Upper lobe of left lung (tissue), 6 donors: ENCODE measurements at regions not wholly inside any gene's neighbourhood (a gene's known extent, or its start where the extent isn't known, plus 50 kb on each side); places are given as distances from the start of the nearest gene placed in this dataset.
"Not testable (repeated sequence)": the region's sequence is repeated elsewhere in the genome, so short reads cannot be mapped to it uniquely, and the experiment has no call there.

Experiments
- ATAC-seq, 2 donors: fragments of 200-7000 bp; cut with Tn5 transposase; one replicate each; pipeline ENCODE4 v1.9.1; 2022; ENCODE audit warnings: mild to moderate bottlenecking in 2 of 2, moderate library complexity in 2 of 2; ENCODE audit not compliant: low FRiP score in 2 of 2
- DNase-seq, 2 donors: peaks; one replicate each; pipeline ENCODE4 v3.0.0-alpha.2; 2019 to 2020
- H3K27ac ChIP-seq, 4 donors: fragments of 200-600 bp; sonication (generic); one replicate each; pipeline ENCODE4 v1.5.1; 2016 to 2019
- H3K27me3 ChIP-seq, 4 donors: fragments of 200-600 bp; sonication (generic); one replicate each; pipeline ENCODE4 v1.5.1; 2017 to 2019
- H3K36me3 ChIP-seq, 4 donors: fragments of 200-600 bp; sonication (generic); one replicate each; pipeline ENCODE4 v1.5.1; 2016 to 2019
- H3K4me1 ChIP-seq, 4 donors: fragments of 200-600 bp; sonication (generic); one replicate each; pipeline ENCODE4 v1.5.1; 2018 to 2019
- H3K4me3 ChIP-seq, 4 donors: fragments of 200-600 bp; sonication (generic); one replicate each; pipeline ENCODE4 v1.5.1; 2017 to 2019; ENCODE audit warnings: mild to moderate bottlenecking in 2 of 4, moderate library complexity in 1 of 4
- H3K9me3 ChIP-seq, 4 donors: fragments of 200-600 bp; sonication (generic); one replicate each; pipeline ENCODE4 v1.5.1; 2018 to 2019
- CTCF ChIP-seq, 6 experiments: fragments of 450-650 bp in 4 of 6; fragments of 200-600 bp in 2 of 6; sonication (generic) in 2 of 6; IDR thresholded peaks; one replicate each; pipeline ENCODE4 v1.5.1; 2016 to 2019; ENCODE audit warnings: antibody characterized with exemption in 6 of 6
- EP300 ChIP-seq, 4 donors: sonication (generic); formaldehyde crosslinking; IDR thresholded peaks; one replicate each; pipeline ENCODE4 v1.5.1; 2017; ENCODE audit warnings: antibody characterized with exemption in 4 of 4, control low read depth in 2 of 4
- POLR2A ChIP-seq, 4 donors: fragments of 450-650 bp; IDR thresholded peaks; one replicate each; pipeline ENCODE4 v1.5.1; 2016 to 2017; ENCODE audit warnings: antibody characterized with exemption in 4 of 4, mild to moderate bottlenecking in 2 of 4
- POLR2AphosphoS5 ChIP-seq, 2 donors: sonication (generic); formaldehyde crosslinking; IDR thresholded peaks; one replicate each; pipeline ENCODE4 v1.5.1; 2017; ENCODE audit warnings: antibody characterized with exemption in 2 of 2
- WGBS, 2 donors: methylation state at CpG; one replicate each; pipeline ENCODE4 v1.1.5; 2017 to 2018; 5-methylcytosine and 5-hydroxymethylcytosine counted together
- donor health status: DM: no; HTN: no; CAD: no; lungs with moderate emphysema.
- donor health status: DM: no; HTN: yes; CAD: no; lungs with severe emphysema.

- Histone ChIP-seq H3K27ac (no peak overlapping the region), H3K4me1 (no peaks in the 10 kb centered on the region), H3K36me3 (no peaks in the 10 kb centered on the region), H3K9me3 (peaks cover 0 to 82% (median 34%) of the 10 kb centered on the region in 4 donors), H3K4me3 (no peak overlapping the region), H3K27me3 (no peaks in the 10 kb centered on the region)
- ATAC-seq (no peak), DNase-seq (no peak)
- 77 to 78% methylated on average over 15 of the region's 15 CpGs for WGBS, 2 donors
- no peak for TF ChIP-seq EP300 (IDR thresholded peaks at IDR 0.05)
- TF ChIP-seq CTCF (IDR thresholded peaks at IDR 0.05), result no peak
- no peak for TF ChIP-seq POLR2AphosphoS5 (IDR thresholded peaks at IDR 0.05)
- no peak for TF ChIP-seq POLR2A (IDR thresholded peaks at IDR 0.05)
Observed at GRCh38 chr2:89797320-89798038, 1106.0 kb downstream of the RPIA start.

GRCh38 chr2:89801207-89801606 lies 1109.7 kb downstream of the RPIA start:
- ATAC-seq, H3K36me3 ChIP-seq, H3K4me3 ChIP-seq, H3K4me1 ChIP-seq, H3K27ac ChIP-seq, H3K27me3 ChIP-seq, DNase-seq: not testable (repeated sequence)
- H3K9me3 ChIP-seq, result peaks cover 0 to 86% (median 51%) of the 10 kb centered on the region in 4 donors
- 71 to 78% methylated on average over 18 of the region's 18 CpGs for WGBS, 2 donors

- not testable (repeated sequence) for H3K27me3 ChIP-seq, DNase-seq, ATAC-seq, H3K36me3 ChIP-seq, H3K4me3 ChIP-seq, H3K4me1 ChIP-seq, H3K27ac ChIP-seq
- H3K9me3 ChIP-seq, result peaks cover 7 to 93% (median 63%) of the 10 kb centered on the region in 4 donors
- 77 to 82% methylated on average over 14 of the region's 14 CpGs for WGBS, 2 donors
Observed at GRCh38 chr2:89806363-89806762, 1114.9 kb downstream of the RPIA start.

GRCh38 chr2:89811295-89811694 lies 1119.8 kb downstream of the RPIA start:
- no peak overlapping the region for H3K27ac ChIP-seq
- 70 to 80% methylated on average over 11 of the region's 11 CpGs for WGBS, 2 donors
- H3K9me3 ChIP-seq, result peaks cover 12 to 80% (median 54%) of the 10 kb centered on the region in 4 donors
- TF ChIP-seq CTCF (IDR thresholded peaks at IDR 0.05) (no peak), POLR2A (IDR thresholded peaks at IDR 0.05) (no peak), POLR2AphosphoS5 (IDR thresholded peaks at IDR 0.05) (no peak), EP300 (IDR thresholded peaks at IDR 0.05) (no peak)
- no peaks in the 10 kb centered on the region for H3K4me1 ChIP-seq
- no peak overlapping the region for H3K4me3 ChIP-seq
- DNase-seq (no peak), ATAC-seq (no peak)
- no peaks in the 10 kb centered on the region for H3K27me3 ChIP-seq
- H3K36me3 ChIP-seq, result no peaks in the 10 kb centered on the region

- ATAC-seq, H3K4me1 ChIP-seq, H3K4me3 ChIP-seq, DNase-seq, H3K27ac ChIP-seq, H3K36me3 ChIP-seq, H3K27me3 ChIP-seq: not testable (repeated sequence)
- WGBS, 2 donors, result 71 to 80% methylated on average over 14 of the region's 14 CpGs
- peaks cover 12 to 80% (median 50%) of the 10 kb centered on the region in 4 donors for H3K9me3 ChIP-seq
Observed at GRCh38 chr2:89811910-89812309, 1120.4 kb downstream of the RPIA start.

- H3K4me1 ChIP-seq, H3K27me3 ChIP-seq, H3K4me3 ChIP-seq, DNase-seq, H3K27ac ChIP-seq, ATAC-seq, H3K36me3 ChIP-seq: not testable (repeated sequence)
- peaks cover 19 to 85% (median 50%) of the 10 kb centered on the region in 4 donors for H3K9me3 ChIP-seq
- 82 to 87% methylated on average over 16 of the region's 16 CpGs for WGBS, 2 donors
Observed at GRCh38 chr2:89814359-89814758, 1122.9 kb downstream of the RPIA start.

GRCh38 chr2:89818873-89819272 lies 1127.4 kb downstream of the RPIA start:
- H3K4me1 ChIP-seq, result no peaks in the 10 kb centered on the region
- peaks cover 11 to 62% (median 38%) of the 10 kb centered on the region in 4 donors for H3K9me3 ChIP-seq
- WGBS, 2 donors, result 78 to 82% methylated on average over 12 of the region's 12 CpGs
- no peaks in the 10 kb centered on the region for H3K27me3 ChIP-seq
- no peak overlapping the region for H3K27ac ChIP-seq
- ATAC-seq, result no peak
- no peak for TF ChIP-seq POLR2AphosphoS5 (IDR thresholded peaks at IDR 0.05)
- TF ChIP-seq EP300 (IDR thresholded peaks at IDR 0.05), result peak in 1 of 4 donors; percentile 1
- no peak for TF ChIP-seq CTCF (IDR thresholded peaks at IDR 0.05)
- DNase-seq, result no peak
- H3K4me3 ChIP-seq, result no peak overlapping the region
- no peaks in the 10 kb centered on the region for H3K36me3 ChIP-seq
